ENCODE measurements at regions not wholly inside any gene's neighbourhood (a gene's known extent, or its start where the extent isn't known, plus 50 kb on each side); places are given as distances from the start of the nearest gene placed in this dataset.

DNA sequence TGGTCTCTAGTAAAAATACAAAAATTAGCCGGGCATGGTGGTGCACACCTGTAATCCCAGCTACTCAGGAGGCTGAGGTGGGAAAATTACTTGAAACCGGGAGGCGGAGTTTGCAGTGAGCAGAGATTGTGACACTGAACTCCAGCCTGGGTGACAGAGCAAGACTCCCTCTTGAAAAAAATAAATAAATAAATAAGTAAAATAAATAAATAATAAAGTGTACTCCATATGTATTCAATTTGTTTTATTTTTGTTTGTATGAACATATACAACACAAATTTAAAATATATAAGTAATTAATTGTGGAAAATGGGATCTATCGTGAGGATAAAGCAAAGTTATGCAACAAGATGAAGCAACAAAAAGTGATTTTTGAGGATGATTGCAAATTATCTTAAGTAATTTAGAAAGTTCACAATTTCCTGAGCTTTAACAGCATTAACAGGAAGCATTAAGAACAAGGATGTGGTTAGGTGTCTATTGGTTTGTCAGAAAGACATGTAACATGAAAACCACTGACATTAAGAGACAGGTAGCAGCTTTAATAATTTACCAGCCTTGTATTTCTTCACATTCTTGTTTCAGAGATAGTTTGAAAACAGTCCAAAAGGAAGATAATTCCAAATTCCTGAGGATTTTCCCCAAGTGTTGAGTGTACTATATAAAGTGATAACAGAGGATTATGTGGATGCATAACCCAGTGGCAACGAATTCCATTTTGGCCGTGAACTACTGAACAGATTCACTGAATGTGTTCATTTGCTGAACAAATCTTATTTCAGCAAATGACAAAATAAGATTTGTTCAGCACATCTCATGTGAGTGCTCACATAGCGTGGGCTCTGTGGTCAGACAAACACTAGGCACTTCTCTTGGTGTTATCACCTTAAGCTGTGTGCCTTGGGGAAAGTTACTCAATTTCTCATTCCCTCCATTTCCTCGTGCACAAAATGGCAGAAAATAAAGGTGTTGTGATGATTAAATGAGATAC is 68.6 kb upstream of the RESF1 start:
- TF ChIP-seq, protein P1, sequence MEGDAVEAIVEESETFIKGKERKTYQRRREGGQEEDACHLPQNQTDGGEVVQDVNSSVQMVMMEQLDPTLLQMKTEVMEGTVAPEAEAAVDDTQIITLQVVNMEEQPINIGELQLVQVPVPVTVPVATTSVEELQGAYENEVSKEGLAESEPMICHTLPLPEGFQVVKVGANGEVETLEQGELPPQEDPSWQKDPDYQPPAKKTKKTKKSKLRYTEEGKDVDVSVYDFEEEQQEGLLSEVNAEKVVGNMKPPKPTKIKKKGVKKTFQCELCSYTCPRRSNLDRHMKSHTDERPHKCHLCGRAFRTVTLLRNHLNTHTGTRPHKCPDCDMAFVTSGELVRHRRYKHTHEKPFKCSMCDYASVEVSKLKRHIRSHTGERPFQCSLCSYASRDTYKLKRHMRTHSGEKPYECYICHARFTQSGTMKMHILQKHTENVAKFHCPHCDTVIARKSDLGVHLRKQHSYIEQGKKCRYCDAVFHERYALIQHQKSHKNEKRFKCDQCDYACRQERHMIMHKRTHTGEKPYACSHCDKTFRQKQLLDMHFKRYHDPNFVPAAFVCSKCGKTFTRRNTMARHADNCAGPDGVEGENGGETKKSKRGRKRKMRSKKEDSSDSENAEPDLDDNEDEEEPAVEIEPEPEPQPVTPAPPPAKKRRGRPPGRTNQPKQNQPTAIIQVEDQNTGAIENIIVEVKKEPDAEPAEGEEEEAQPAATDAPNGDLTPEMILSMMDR (IDR thresholded peaks at IDR 0.05): no peak
- no peak for TF ChIP-seq EZH2 (IDR thresholded peaks at IDR 0.05)
- TF ChIP-seq EZH2phosphoT487 (IDR thresholded peaks at IDR 0.05): no peak

Data from neural progenitor cell (in vitro differentiated cells).